GM12878 (cell line): ENCODE measurements at regions not wholly inside any gene's neighbourhood (a gene's known extent, or its start where the extent isn't known, plus 50 kb on each side); places are given as distances from the start of the nearest gene placed in this dataset.

ENCODE experiments used
- ATAC-seq: fragments of 200-7000 bp; cut with Tn5 transposase; 3 replicates; pipeline ENCODE4 v1.9.1; 2020; ENCODE audit warnings: mild to moderate bottlenecking, moderate library complexity
- BruUV-seq: library from RNA; stranded (reverse); fragments of 400-500 nt; replicated peaks from 2 replicates; lab custom pipeline; 2021; lab: Mats Ljungman, UMichigan
- CTCF ChIA-PET: fragments of 300-600 bp; sonication (Branson Sonifier 250); formaldehyde crosslinking; extraction: SDS; loops from one replicate; lab custom pipeline; 2021; ENCODE audit warnings: inconsistent platforms; lab: Yijun Ruan, JAX
- POLR2A ChIA-PET: fragments of 350-600 bp; formaldehyde crosslinking; extraction: SDS; loops from one replicate; lab custom pipeline; 2021; ENCODE audit warnings: inconsistent platforms; lab: Charles Lee
- RAD21 ChIA-PET: fragments of 300-600 bp; sonication (Branson Sonifier 250); formaldehyde crosslinking; loops from one replicate; lab custom pipeline; 2023; ENCODE audit warnings: antibody characterized with exemption; ENCODE audit not compliant: unreplicated experiment; lab: Charles Lee
- SMC1A ChIA-PET: fragments of 300-600 bp; sonication (Branson Sonifier 250); formaldehyde crosslinking; loops from one replicate; lab custom pipeline; 2023; ENCODE audit not compliant: unreplicated experiment, uncharacterized antibody; lab: Charles Lee
- DNase-seq: peaks from one replicate; pipeline ENCODE4 v3.0.0-alpha.2; 2011; ENCODE audit warnings: low read depth, low spot score
- FAIRE-seq: peaks from 3 replicates; lab custom pipeline; 2011; peaks lifted over from hg19 to GRCh38; lab: Jason Lieb, UNC
- H2AFZ ChIP-seq: 2 replicates; pipeline ENCODE4 v1.6.0; 2011; ENCODE audit warnings: low read depth, low read length, control low read depth; ENCODE audit not compliant: control insufficient read depth
- H3K27ac ChIP-seq: 2 replicates; pipeline ENCODE4 v1.5.1; 2011; ENCODE audit warnings: control low read depth; ENCODE audit not compliant: control insufficient read depth, insufficient read depth
- H3K27me3 ChIP-seq, 2 experiments: replicated peaks in 1 of 2; 2 replicates each; pipeline versions ENCODE4 v1.6.0 to v1.6.1; 2011; ENCODE audit warnings: low read length in 1 of 2; ENCODE audit not compliant: control insufficient read depth in 2 of 2, insufficient read depth in 2 of 2
- H3K36me3 ChIP-seq, 2 experiments: 2 replicates each; pipeline ENCODE4 v1.5.1; 2011; ENCODE audit warnings: low read length in 1 of 2; ENCODE audit not compliant: control insufficient read depth in 2 of 2, insufficient read depth in 2 of 2
- H3K4me1 ChIP-seq: 2 replicates; pipeline ENCODE4 v1.6.1; 2011; ENCODE audit warnings: mild to moderate bottlenecking, low read length, moderate library complexity, mixed read lengths; ENCODE audit not compliant: control insufficient read depth, insufficient read depth
- H3K4me2 ChIP-seq: 2 replicates; pipeline ENCODE4 v1.6.0; 2011; ENCODE audit warnings: control low read depth; ENCODE audit not compliant: control insufficient read depth, insufficient read depth
- H3K4me3 ChIP-seq: fragments of 200-600 bp; sonication (generic); 2 replicates; pipeline ENCODE4 v1.5.1; 2016
- H3K79me2 ChIP-seq: 2 replicates; pipeline ENCODE4 v1.6.0; 2011; ENCODE audit warnings: low read length; ENCODE audit not compliant: control insufficient read depth, insufficient read depth
- H3K9ac ChIP-seq: 2 replicates; pipeline ENCODE4 v1.8.0; 2011; ENCODE audit warnings: low read length, control low read depth, mixed read lengths; ENCODE audit not compliant: control insufficient read depth, insufficient read depth
- H3K9me3 ChIP-seq: replicated peaks from 3 replicates; pipeline ENCODE4 v1.5.1; 2011; ENCODE audit warnings: mild to moderate bottlenecking, low read length; ENCODE audit not compliant: control insufficient read depth, insufficient read depth
- H4K20me1 ChIP-seq: 2 replicates; pipeline ENCODE4 v1.6.0; 2011; ENCODE audit not compliant: control insufficient read depth, insufficient read depth
- BCL3 ChIP-seq: IDR thresholded peaks from 2 replicates; pipeline ENCODE4 v1.6.1; 2011; ENCODE audit warnings: borderline replicate concordance, low read depth, mild to moderate bottlenecking, moderate library complexity, low read length; ENCODE audit not compliant: insufficient read depth, poor library complexity, severe bottlenecking
- GABPA ChIP-seq: IDR thresholded peaks from 2 replicates; pipeline ENCODE4 v1.6.1; 2014; ENCODE audit warnings: antibody characterized with exemption, low read depth, mild to moderate bottlenecking, inconsistent platforms
- HDAC2 ChIP-seq: fragments of 200-600 bp; sonication (generic); IDR thresholded peaks from 2 replicates; pipeline ENCODE4 v1.6.1; 2017
- MAX ChIP-seq: IDR thresholded peaks from 2 replicates; pipeline ENCODE4 v1.6.1; 2012; ENCODE audit warnings: low read depth, low read length, improper control_type of control experiment
- MXI1 ChIP-seq: fragments of 150-350 bp; IDR thresholded peaks from 2 replicates; pipeline ENCODE4 v1.6.1; 2011; ENCODE audit warnings: low read depth, mild to moderate bottlenecking, inconsistent platforms, low read length, improper control_type of control experiment
- NFYB ChIP-seq: IDR thresholded peaks from 2 replicates; pipeline ENCODE4 v1.6.1; 2011; ENCODE audit warnings: low read depth, mild to moderate bottlenecking, low read length, improper control_type of control experiment, moderate library complexity; ENCODE audit not compliant: insufficient read depth
- RCOR1 ChIP-seq: conservative IDR thresholded peaks from 2 replicates; pipeline ENCODE4 v1.6.1; 2012; ENCODE audit warnings: low read depth, low read length, improper control_type of control experiment
- SMARCA5 ChIP-seq: fragments of 450-650 bp; IDR thresholded peaks from 2 replicates; pipeline ENCODE4 v1.6.1; 2017; ENCODE audit warnings: mild to moderate bottlenecking
- TAF1 ChIP-seq: IDR thresholded peaks from 2 replicates; pipeline ENCODE4 v1.6.1; 2011; ENCODE audit warnings: mild to moderate bottlenecking, low read depth, low read length, borderline replicate concordance
- ZBTB11 ChIP-seq: fragments of 450-650 bp; formaldehyde crosslinking; IDR thresholded peaks from 2 replicates; pipeline ENCODE4 v1.5.0; 2022; ENCODE audit warnings: mild to moderate bottlenecking, missing genetic modification characterization
- WGBS: methylation state at CpG from one replicate; pipeline ENCODE4 v1.1.6; 2016; ENCODE audit warnings: low lambda C conversion rate; ENCODE audit not compliant: insufficient replicate concordance, insufficient coverage; ENCODE audit errors: missing lambda C conversion rate; 5-methylcytosine and 5-hydroxymethylcytosine counted together
- in situ Hi-C: fragments of 300-500 bp; cut with MboI; formaldehyde crosslinking; loops from 9 replicates; pipeline ENCODE4 v1.14.3; 2018; ENCODE audit warnings: mixed read lengths
- intact Hi-C: fragments of 100-400 bp; cut with micrococcal nuclease; formaldehyde crosslinking; loops from one replicate; pipeline ENCODE4 v1.14.2; 2022; ENCODE audit not compliant: unreplicated experiment

- Histone ChIP-seq H3K4me3 (no peak overlapping the region), H3K36me3 (no peaks in the 10 kb centered on the region), H3K79me2 (no peaks in the 10 kb centered on the region), H3K9ac (no peak overlapping the region), H3K4me1 (no peaks in the 10 kb centered on the region), H3K9me3 (no peaks in the 10 kb centered on the region), H3K27me3 (0 out of 4 replicates have a peak, but pooled peaks cover 0 to 3% of the 10 kb centered on the region in 2 experiments), H3K4me2 (no peak overlapping the region), H4K20me1 (no peaks in the 10 kb centered on the region), H2AFZ (no peak overlapping the region), H3K27ac (no peak overlapping the region)
- BruUV-seq = no TSS peak
- ChIA-PET CTCF (interaction anchor here (1.3 kb wide), 1 partner anchor 16 kb away, joined by 4 read pairs; no protein-coding TSS in a partner anchor), RAD21 (no interaction called here), POLR2A (no interaction called here), SMC1A (no interaction called here)
- in situ Hi-C loops (no loop called here), intact Hi-C loops (no loop called here)
- no peak for DNase-seq
- no peak for FAIRE-seq
- ATAC-seq = no peak
- WGBS = 40% methylated on average over 3 of the region's 3 CpGs
- TF ChIP-seq HDAC2 = no peak
- TF ChIP-seq MXI1 = no peak
- no peak for TF ChIP-seq ZBTB11 (CRISPR knock-in tag)
- no peak for TF ChIP-seq TAF1
- no peak for TF ChIP-seq NFYB
- no peak for TF ChIP-seq MAX
- TF ChIP-seq RCOR1 = no peak
- TF ChIP-seq GABPA = no peak
- TF ChIP-seq SMARCA5 = no peak
- no peak for TF ChIP-seq BCL3
These were observed 175.5 kb downstream of the POLR2M start for GRCh38 chr15:57881972-57882371.
